HG02623 (cell line): ENCODE measurements at regions not wholly inside any gene's neighbourhood (a gene's known extent, or its start where the extent isn't known, plus 50 kb on each side); places are given as distances from the start of the nearest gene placed in this dataset.

Experiments
- ATAC-seq: cut with Tn5 transposase; IDR thresholded peaks from one replicate; pipeline ENCODE4 v1.9.1; 2021; ENCODE audit warnings: moderate library complexity; ENCODE audit not compliant: unreplicated experiment

DNA sequence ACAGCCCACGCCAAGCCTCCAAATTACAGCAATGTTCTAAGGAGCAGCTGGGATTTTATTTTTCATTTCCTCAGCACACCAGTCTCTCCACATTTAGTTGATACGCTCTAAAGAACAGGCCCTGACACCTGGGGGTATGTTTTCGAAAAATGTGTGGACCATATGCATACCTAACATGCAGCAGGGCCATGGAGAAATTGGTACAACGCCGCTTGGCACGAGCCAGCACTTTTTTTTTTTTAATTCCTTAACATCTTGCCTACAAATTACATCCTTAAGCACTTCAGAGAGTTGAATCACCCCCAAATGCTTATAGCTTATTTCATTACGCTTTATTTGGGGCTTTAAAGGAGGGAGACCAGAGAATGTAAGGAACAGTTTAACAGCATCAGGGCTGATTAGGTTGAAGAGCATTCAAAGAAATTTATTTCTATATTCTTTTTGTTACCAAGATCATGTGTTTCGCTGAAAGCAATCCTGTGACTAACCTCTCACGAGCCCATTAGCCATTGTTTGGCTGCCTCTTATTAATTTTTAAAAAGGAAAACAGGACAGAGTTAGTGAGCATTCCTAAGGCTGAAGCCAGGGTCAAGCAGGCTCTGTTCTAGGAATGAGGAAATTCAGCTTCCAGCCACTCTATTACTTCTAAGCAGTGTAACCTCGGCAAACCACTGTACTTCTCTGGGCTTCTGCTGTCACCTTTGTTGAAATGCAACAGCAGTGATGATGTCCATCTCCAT lies 173.8 kb downstream of the ACTL7B start:
- ATAC-seq, result no peak

DNA sequence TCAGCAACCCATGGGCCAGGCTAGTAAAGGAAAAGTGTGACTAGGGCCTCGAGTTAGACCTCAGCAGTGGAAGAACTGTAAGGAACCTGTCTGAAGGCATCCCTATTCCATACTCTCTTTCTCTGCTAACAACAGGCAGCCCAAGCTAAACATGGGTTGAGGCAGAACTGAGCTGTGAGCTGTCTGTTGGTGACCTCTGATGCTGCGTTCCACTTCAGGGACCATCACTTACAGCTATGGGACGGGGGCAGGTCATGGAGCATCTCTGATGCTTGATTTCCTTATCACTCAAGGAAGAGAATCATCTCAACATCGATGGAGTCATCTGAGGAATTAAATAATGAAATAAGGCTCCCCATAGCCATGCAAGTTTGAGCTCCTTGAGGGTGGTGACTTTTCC lies 174.8 kb downstream of the ACTL7B start:
- ATAC-seq, result no peak

- no peak for ATAC-seq
Measured at GRCh38 chr9:108677776-108678175, 178.0 kb downstream of the ACTL7B start.

DNA sequence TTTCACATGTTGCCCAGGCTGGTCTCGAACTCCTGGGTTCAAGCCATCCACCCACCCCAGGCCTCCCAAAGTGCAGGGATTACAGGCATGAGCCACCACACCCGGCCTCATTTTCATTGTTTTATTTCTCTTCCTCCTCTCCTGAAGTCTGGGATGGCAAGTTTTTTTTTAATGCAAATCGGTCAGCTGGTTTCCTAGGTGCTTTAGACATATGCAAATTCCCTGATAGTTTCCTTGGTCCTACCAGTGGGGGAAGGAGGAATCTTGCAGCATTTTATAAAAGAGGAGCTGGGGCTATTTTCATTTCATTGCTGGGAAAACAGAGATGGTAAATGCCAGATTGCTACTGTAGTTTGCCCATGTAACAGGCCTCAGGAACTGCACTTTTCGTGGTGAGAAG lies 179.4 kb downstream of the ACTL7B start:
- no peak for ATAC-seq

- no peak for ATAC-seq
Measured at GRCh38 chr9:108675708-108676107, 180.1 kb downstream of the ACTL7B start.

GRCh38 chr9:108674766-108675530 lies 180.8 kb downstream of the ACTL7B start:
- ATAC-seq, result no peak

- no peak for ATAC-seq
Measured at GRCh38 chr9:108673386-108673785, 182.4 kb downstream of the ACTL7B start.

GRCh38 chr9:108672475-108673190 lies 183.2 kb downstream of the ACTL7B start:
- no peak for ATAC-seq

DNA sequence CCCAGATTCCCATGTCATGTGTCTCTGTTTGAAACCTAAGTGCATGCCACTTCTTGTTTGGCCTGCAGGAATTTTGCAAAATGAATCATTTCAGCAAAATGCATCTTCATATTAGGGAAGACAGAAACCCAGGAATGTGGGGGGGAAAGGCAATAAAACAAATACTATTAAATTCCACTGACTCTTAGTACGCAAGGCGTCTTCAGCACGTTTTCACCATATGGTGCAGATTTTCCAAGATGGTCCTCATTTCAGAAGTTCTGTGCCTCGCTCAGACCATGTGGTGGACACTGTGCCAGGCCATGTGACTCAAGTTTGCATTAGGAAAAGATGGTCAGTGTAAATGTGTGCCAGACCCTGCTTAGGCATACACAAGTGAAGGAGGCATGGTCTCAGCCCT lies 184.0 kb downstream of the ACTL7B start:
- ATAC-seq, result no peak

DNA sequence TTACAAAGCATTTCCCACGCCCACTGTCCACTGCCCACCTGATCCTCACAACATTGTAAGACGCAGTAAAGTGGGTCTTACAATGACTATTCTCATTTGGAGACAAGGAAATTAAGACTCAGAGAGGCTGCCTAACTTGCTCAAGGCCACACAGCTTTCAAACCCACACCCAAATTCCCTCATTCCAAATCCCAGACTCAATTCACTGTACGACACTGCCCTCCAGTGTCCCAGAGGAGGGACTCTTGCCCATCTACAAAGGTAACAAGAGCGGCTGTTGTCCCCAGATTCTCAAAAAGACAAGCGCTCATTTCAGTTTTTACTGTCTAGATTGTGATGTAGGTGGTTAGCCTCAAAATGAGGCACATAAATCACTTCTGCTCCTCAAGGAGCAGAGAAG lies 184.6 kb downstream of the ACTL7B start:
- ATAC-seq, result no peak

DNA sequence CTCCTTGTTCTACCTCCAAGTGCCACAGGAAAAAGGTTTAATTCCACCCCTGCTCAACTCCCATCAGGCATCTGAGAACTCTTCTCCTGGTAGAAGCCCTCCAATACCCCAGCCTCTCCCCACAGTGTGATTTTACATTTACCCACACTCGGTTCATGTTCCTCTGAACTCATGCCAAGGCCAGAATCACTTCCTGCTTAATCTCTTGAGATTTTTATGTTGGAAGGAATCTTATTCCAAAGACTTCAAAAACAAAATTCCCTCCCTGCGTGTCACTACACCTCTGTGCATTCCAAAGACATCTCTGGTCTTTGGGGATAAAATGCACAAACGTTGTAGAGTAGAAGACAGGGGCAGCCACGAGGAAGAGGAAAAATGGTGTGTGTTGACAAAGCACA lies 186.8 kb downstream of the ACTL7B start:
- no peak for ATAC-seq

DNA sequence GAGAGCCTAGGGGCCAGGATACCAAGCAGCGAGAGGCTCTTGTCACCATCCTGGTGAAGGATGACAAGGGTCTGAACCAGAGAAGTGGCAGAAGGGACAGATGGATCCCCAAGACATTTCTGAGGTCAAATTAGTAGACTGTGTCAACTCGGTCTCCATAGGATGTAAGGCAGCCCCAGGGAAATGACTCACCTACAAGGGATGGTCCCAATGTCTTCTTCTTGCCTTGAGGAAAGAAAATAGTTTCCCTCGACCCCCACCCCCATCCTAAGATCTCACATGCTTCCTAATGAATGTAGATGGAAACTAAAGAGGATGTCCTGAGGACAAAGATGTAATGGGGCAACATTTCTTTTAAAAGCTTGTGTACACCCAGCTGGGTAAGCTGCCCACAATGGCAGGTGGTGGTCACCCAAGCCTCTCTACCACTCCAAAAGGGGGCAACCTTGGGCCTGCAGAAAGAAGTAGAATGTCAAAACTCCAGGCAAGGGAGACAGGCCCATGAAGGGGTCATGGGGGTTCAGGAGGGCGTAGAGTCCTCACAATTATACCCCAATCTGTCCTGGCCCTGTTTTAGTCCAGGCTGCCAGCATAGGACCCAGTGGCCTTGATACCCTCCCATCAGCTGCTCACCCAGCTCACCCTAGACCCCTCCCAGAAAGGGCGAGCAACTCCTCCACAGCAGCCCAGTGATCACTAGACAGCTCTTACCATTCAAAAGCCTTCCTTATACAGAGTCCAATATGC lies 187.4 kb downstream of the ACTL7B start:
- ATAC-seq, result no peak

DNA sequence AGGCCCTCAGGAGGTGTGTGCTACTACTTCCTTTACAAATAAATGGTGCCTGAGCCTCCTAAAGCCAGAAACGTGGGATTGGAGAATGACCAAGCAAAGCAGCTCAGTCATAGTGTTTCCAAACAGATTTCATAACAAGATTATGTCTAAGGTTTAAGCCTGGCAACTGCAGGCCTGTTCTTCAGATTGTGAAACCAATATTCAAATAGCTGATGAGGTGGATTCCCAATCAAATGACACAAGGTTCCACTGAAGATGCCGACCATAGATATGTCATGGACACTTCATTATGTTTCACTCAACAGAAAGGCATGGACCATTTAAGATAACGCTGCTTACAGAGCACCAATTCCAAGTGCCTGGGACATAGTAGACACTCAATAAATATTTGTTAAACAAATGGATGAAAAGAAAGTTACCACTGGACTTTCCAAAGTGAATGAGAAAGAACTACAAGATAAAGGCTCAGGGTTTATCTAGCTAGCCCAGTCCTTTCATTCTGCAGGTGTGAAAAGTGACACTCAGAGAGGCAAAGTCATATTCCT lies 189.5 kb downstream of the ACTL7B start:
- ATAC-seq, result no peak

- no peak for ATAC-seq
Measured at GRCh38 chr9:108665521-108666239, 190.1 kb downstream of the ACTL7B start.

DNA sequence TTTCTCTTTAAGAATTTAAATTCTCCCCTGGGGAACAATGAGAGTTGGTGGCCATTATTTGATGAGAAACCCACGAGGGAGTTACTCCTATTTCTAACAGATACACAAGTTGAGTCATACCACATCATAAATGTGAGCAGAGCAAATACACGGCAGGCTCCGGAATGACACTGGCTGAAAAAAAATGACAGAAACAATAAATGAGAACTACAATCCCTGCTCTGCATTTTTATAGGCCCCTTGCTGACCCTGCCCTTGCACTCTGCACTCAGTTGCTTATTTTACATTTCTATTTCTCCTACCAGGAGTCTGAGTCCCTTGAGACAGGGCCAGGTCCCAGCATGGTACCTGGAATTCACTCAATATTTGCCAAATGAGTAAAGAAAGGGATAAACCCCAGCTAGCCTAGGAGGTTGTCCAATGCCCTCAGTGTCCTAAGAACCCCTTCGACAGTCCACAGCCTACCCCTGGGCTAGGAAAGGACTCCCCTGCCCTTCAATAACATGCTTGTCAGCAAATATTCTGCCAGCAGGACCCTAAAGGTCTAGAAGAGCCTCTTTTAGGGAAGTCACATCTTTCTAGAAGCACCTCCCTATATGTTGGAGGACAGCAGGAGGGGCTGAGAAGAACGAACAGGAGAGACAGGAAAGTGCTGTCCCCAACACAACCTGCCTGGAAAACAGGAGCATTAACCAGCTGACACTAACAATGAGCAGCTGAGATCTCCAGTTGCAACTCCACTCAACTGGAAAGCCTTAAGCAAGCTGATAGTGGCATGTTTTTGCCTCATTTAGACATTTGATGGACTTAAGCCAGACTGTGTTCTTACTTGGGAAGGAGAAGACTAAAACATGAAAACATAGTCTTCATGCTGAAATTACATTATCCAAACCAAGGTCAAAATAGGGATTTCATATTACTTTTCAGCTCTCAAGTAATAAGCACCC lies 191.2 kb downstream of the ACTL7B start:
- ATAC-seq, result no peak

- no peak for ATAC-seq
Measured at GRCh38 chr9:108663422-108663821, 192.4 kb downstream of the ACTL7B start.

- no peak for ATAC-seq
Measured at GRCh38 chr9:108662956-108663355, 192.8 kb downstream of the ACTL7B start.

GRCh38 chr9:108662091-108662875 lies 193.5 kb downstream of the ACTL7B start:
- no peak for ATAC-seq
